ENCODE measurements at regions not wholly inside any gene's neighbourhood (a gene's known extent, or its start where the extent isn't known, plus 50 kb on each side); places are given as distances from the start of the nearest gene placed in this dataset.

GRCh38 chr3:187544326-187544725 lies 125.9 kb downstream of the SST start:
- intact Hi-C loops (cut with micrococcal nuclease), result no loop called here
- Mint-ChIP-seq H3K27me3 (peaks cover 9 to 10% of the 10 kb centered on the region in 2 donors), H3K36me3 (no peaks in the 10 kb centered on the region), H3K27ac (no peak overlapping the region), H3K4me3 (no peak overlapping the region), H3K4me1 (no peaks in the 10 kb centered on the region), H3K9me3 (peaks cover 0 to 5% (median 0%) of the 10 kb centered on the region in 8 donors)
- Histone ChIP-seq H3K4me3 (ENCODE audit: low read length in 2 of 2) (no peak overlapping the region), H3K27ac (ENCODE audit: low read depth, low read length) (no peak overlapping the region), H3K9me3 (ENCODE audit: control insufficient read depth in 1 of 2, low read length in 2 of 2) (no peaks in the 10 kb centered on the region), H3K4me1 (ENCODE audit: insufficient read depth, low read length) (no peaks in the 10 kb centered on the region), H3K27me3 (ENCODE audit: insufficient read depth, low read length) (no peaks in the 10 kb centered on the region), H3K36me3 (ENCODE audit: insufficient read depth, low read length) (no peaks in the 10 kb centered on the region)
- ChIA-PET CTCF (ENCODE audit: partially characterized antibody) (interaction anchor here (1.0 kb wide), 1 partner anchor 11 kb away, joined by 3 read pairs; no protein-coding TSS in a partner anchor), POLR2A (ENCODE audit: partially characterized antibody) (no interaction called here)
- no peak for DNase-seq

GRCh38 chr3:187540847-187541246 lies 129.3 kb downstream of the SST start:
- intact Hi-C loops (cut with micrococcal nuclease), result no loop called here
- Histone ChIP-seq H3K4me3 (ENCODE audit: low read length in 2 of 2) (no peak overlapping the region), H3K27ac (ENCODE audit: low read depth, low read length) (no peak overlapping the region), H3K36me3 (ENCODE audit: insufficient read depth, low read length) (no peaks in the 10 kb centered on the region), H3K9me3 (ENCODE audit: control insufficient read depth in 1 of 2, low read length in 2 of 2) (no peaks in the 10 kb centered on the region), H3K4me1 (ENCODE audit: insufficient read depth, low read length) (no peaks in the 10 kb centered on the region), H3K27me3 (ENCODE audit: insufficient read depth, low read length) (no peaks in the 10 kb centered on the region)
- H3K27me3 Mint-ChIP-seq, result peaks cover 2 to 5% of the 10 kb centered on the region in 2 donors
- no peaks in the 10 kb centered on the region for H3K4me1 Mint-ChIP-seq
- POLR2A ChIA-PET (ENCODE audit: partially characterized antibody), result no interaction called here
- H3K27ac Mint-ChIP-seq, result no peak overlapping the region
- no peaks in the 10 kb centered on the region for H3K36me3 Mint-ChIP-seq
- DNase-seq, result no peak
- CTCF ChIA-PET (ENCODE audit: partially characterized antibody), result no interaction called here
- peaks cover 0 to 5% (median 0%) of the 10 kb centered on the region in 8 donors for H3K9me3 Mint-ChIP-seq
- H3K4me3 Mint-ChIP-seq, result no peak overlapping the region

GRCh38 chr3:187536185-187536584 lies 134.0 kb downstream of the SST start:
- no peak overlapping the region for H3K4me3 Mint-ChIP-seq
- H3K27ac ChIP-seq (ENCODE audit: low read depth, low read length), result no peak overlapping the region
- ChIA-PET POLR2A (ENCODE audit: partially characterized antibody) (no interaction called here), CTCF (ENCODE audit: partially characterized antibody) (no interaction called here)
- H3K9me3 ChIP-seq (ENCODE audit: control insufficient read depth in 1 of 2, low read length in 2 of 2), result no peaks in the 10 kb centered on the region
- no peaks in the 10 kb centered on the region for H3K4me1 ChIP-seq (ENCODE audit: insufficient read depth, low read length)
- H3K4me3 ChIP-seq (ENCODE audit: low read length in 2 of 2), result no peak overlapping the region
- H3K27me3 ChIP-seq (ENCODE audit: insufficient read depth, low read length), result no peaks in the 10 kb centered on the region
- no peak for DNase-seq
- peaks cover 0 to 5% (median under 1%) of the 10 kb centered on the region in 8 donors for H3K9me3 Mint-ChIP-seq
- intact Hi-C loops (cut with micrococcal nuclease), result no loop called here
- H3K4me1 Mint-ChIP-seq, result no peaks in the 10 kb centered on the region
- H3K27me3 Mint-ChIP-seq, result peaks cover 3 to 9% of the 10 kb centered on the region in 2 donors
- H3K36me3 Mint-ChIP-seq, result no peaks in the 10 kb centered on the region
- H3K36me3 ChIP-seq (ENCODE audit: insufficient read depth, low read length), result no peaks in the 10 kb centered on the region
- no peak overlapping the region for H3K27ac Mint-ChIP-seq

- Mint-ChIP-seq H3K9me3 (peaks cover 0 to 2% (median 0%) of the 10 kb centered on the region in 8 donors), H3K36me3 (no peaks in the 10 kb centered on the region), H3K4me1 (no peaks in the 10 kb centered on the region), H3K27ac (no peak overlapping the region), H3K27me3 (peaks cover 9 to 16% of the 10 kb centered on the region in 2 donors), H3K4me3 (no peak overlapping the region)
- POLR2A ChIA-PET (ENCODE audit: partially characterized antibody), result no interaction called here
- CTCF ChIA-PET (ENCODE audit: partially characterized antibody), result interaction anchor here (1.1 kb wide), 2 partner anchors 10 to 56 kb away, joined by 3 read pairs; no protein-coding TSS in a partner anchor
- Histone ChIP-seq H3K4me3 (ENCODE audit: low read length in 2 of 2) (no peak overlapping the region), H3K27ac (ENCODE audit: low read depth, low read length) (no peak overlapping the region), H3K27me3 (ENCODE audit: insufficient read depth, low read length) (no peaks in the 10 kb centered on the region), H3K4me1 (ENCODE audit: insufficient read depth, low read length) (no peaks in the 10 kb centered on the region), H3K36me3 (ENCODE audit: insufficient read depth, low read length) (no peaks in the 10 kb centered on the region), H3K9me3 (ENCODE audit: control insufficient read depth in 1 of 2, low read length in 2 of 2) (no peaks in the 10 kb centered on the region)
- DNase-seq, result no peak
- intact Hi-C loops (cut with micrococcal nuclease), result no loop called here
Observed at GRCh38 chr3:187533797-187534196, 136.4 kb downstream of the SST start.

GRCh38 chr3:187531831-187532230 lies 138.4 kb downstream of the SST start:
- no peaks in the 10 kb centered on the region for H3K27me3 ChIP-seq (ENCODE audit: insufficient read depth, low read length)
- POLR2A ChIA-PET (ENCODE audit: partially characterized antibody), result interaction anchor here (0.6 kb wide), 1 partner anchor 10 kb away, joined by 3 read pairs; no protein-coding TSS in a partner anchor
- peaks cover 9 to 22% of the 10 kb centered on the region in 2 donors for H3K27me3 Mint-ChIP-seq

GRCh38 chr3:187522890-187523289 lies 147.3 kb downstream of the SST start:
- Mint-ChIP-seq H3K4me3 (no peak overlapping the region), H3K27ac (no peak overlapping the region), H3K9me3 (peaks cover 0 to 2% (median 0%) of the 10 kb centered on the region in 8 donors), H3K27me3 (peaks cover 6% of the 10 kb centered on the region in 2 donors), H3K4me1 (no peaks in the 10 kb centered on the region), H3K36me3 (no peaks in the 10 kb centered on the region)
- H3K36me3 ChIP-seq (ENCODE audit: insufficient read depth, low read length), result no peaks in the 10 kb centered on the region
- DNase-seq, result no peak
- intact Hi-C loops (cut with micrococcal nuclease), result no loop called here
- no peaks in the 10 kb centered on the region for H3K9me3 ChIP-seq (ENCODE audit: control insufficient read depth in 1 of 2, low read length in 2 of 2)
- POLR2A ChIA-PET (ENCODE audit: partially characterized antibody), result no interaction called here
- CTCF ChIA-PET (ENCODE audit: partially characterized antibody), result no interaction called here
- H3K27ac ChIP-seq (ENCODE audit: low read depth, low read length), result no peak overlapping the region
- no peak overlapping the region for H3K4me3 ChIP-seq (ENCODE audit: low read length in 2 of 2)
- H3K4me1 ChIP-seq (ENCODE audit: insufficient read depth, low read length), result no peaks in the 10 kb centered on the region
- H3K27me3 ChIP-seq (ENCODE audit: insufficient read depth, low read length), result no peaks in the 10 kb centered on the region

More at GRCh38 chr3:187531831-187532230, 138.4 kb downstream of the SST start:
- Mint-ChIP-seq H3K36me3 (no peaks in the 10 kb centered on the region), H3K4me3 (no peak overlapping the region), H3K27ac (no peak overlapping the region), H3K9me3 (peaks cover 0 to 3% (median 0%) of the 10 kb centered on the region in 8 donors), H3K4me1 (no peaks in the 10 kb centered on the region)
- H3K4me3 ChIP-seq (ENCODE audit: low read length in 2 of 2), result no peak overlapping the region
- DNase-seq, result no peak
- no peaks in the 10 kb centered on the region for H3K9me3 ChIP-seq (ENCODE audit: control insufficient read depth in 1 of 2, low read length in 2 of 2)
- no peaks in the 10 kb centered on the region for H3K4me1 ChIP-seq (ENCODE audit: insufficient read depth, low read length)
- CTCF ChIA-PET (ENCODE audit: partially characterized antibody), result no interaction called here
- no peak overlapping the region for H3K27ac ChIP-seq (ENCODE audit: low read depth, low read length)
- intact Hi-C loops (cut with micrococcal nuclease), result no loop called here
- H3K36me3 ChIP-seq (ENCODE audit: insufficient read depth, low read length), result no peaks in the 10 kb centered on the region

- CTCF ChIA-PET (ENCODE audit: partially characterized antibody), result no interaction called here
- intact Hi-C loops (cut with micrococcal nuclease), result no loop called here
Observed at GRCh38 chr3:187522293-187522692, 147.9 kb downstream of the SST start.

More at GRCh38 chr3:187522293-187522692, 147.9 kb downstream of the SST start:
- POLR2A ChIA-PET (ENCODE audit: partially characterized antibody), result interaction anchor here (0.7 kb wide), 1 partner anchor 9 kb away, joined by 3 read pairs; no protein-coding TSS in a partner anchor
- Histone ChIP-seq H3K4me3 (ENCODE audit: low read length in 2 of 2) (no peak overlapping the region), H3K9me3 (ENCODE audit: control insufficient read depth in 1 of 2, low read length in 2 of 2) (no peaks in the 10 kb centered on the region), H3K27ac (ENCODE audit: low read depth, low read length) (no peak overlapping the region), H3K27me3 (ENCODE audit: insufficient read depth, low read length) (no peaks in the 10 kb centered on the region), H3K36me3 (ENCODE audit: insufficient read depth, low read length) (no peaks in the 10 kb centered on the region), H3K4me1 (ENCODE audit: insufficient read depth, low read length) (no peaks in the 10 kb centered on the region)
- peaks cover 0 to 2% (median 0%) of the 10 kb centered on the region in 8 donors for H3K9me3 Mint-ChIP-seq
- no peaks in the 10 kb centered on the region for H3K36me3 Mint-ChIP-seq
- H3K27me3 Mint-ChIP-seq, result peaks cover 6 to 8% of the 10 kb centered on the region in 2 donors
- no peak overlapping the region for H3K27ac Mint-ChIP-seq
- no peak overlapping the region for H3K4me3 Mint-ChIP-seq
- no peaks in the 10 kb centered on the region for H3K4me1 Mint-ChIP-seq
- DNase-seq, result no peak
